OCI-LY1 (cell line): ENCODE measurements at regions not wholly inside any gene's neighbourhood (a gene's known extent, or its start where the extent isn't known, plus 50 kb on each side); places are given as distances from the start of the nearest gene placed in this dataset.

ENCODE experiments used
- H2AFZ ChIP-seq: fragments of 200-600 bp; sonication (generic), shearing (Covaris generic); 2 replicates; pipeline ENCODE4 v1.6.0; 2014; ENCODE audit warnings: antibody characterized with exemption, mild to moderate bottlenecking, low read length
- H3F3A ChIP-seq: fragments of 200-600 bp; sonication (generic), shearing (Covaris generic); 2 replicates; pipeline ENCODE4 v1.6.0; 2014; ENCODE audit warnings: mild to moderate bottlenecking, antibody characterized with exemption, low read length, moderate library complexity; ENCODE audit not compliant: insufficient read depth
- H3K27ac ChIP-seq: fragments of 200-600 bp; sonication (generic); 2 replicates; pipeline ENCODE4 v1.5.1; 2014; ENCODE audit warnings: low read length, mixed run types, mild to moderate bottlenecking, low read depth; ENCODE audit not compliant: poor library complexity, severe bottlenecking
- H3K27me3 ChIP-seq: fragments of 200-600 bp; sonication (generic); 2 replicates; pipeline ENCODE4 v1.6.0; 2014; ENCODE audit warnings: antibody characterized with exemption, mild to moderate bottlenecking, low read length, moderate library complexity; ENCODE audit not compliant: insufficient read depth
- H3K36me3 ChIP-seq: fragments of 200-600 bp; sonication (generic); 2 replicates; pipeline ENCODE4 v1.6.1; 2014; ENCODE audit warnings: mild to moderate bottlenecking, antibody characterized with exemption, low read length, moderate library complexity, mixed read lengths; ENCODE audit not compliant: insufficient read depth
- H3K4me1 ChIP-seq: fragments of 200-600 bp; sonication (generic); 2 replicates; pipeline ENCODE4 v1.5.1; 2014; ENCODE audit warnings: mild to moderate bottlenecking, low read length, moderate library complexity; ENCODE audit not compliant: insufficient read depth, severe bottlenecking
- H3K4me2 ChIP-seq: fragments of 200-600 bp; sonication (generic), shearing (Covaris generic); 2 replicates; pipeline ENCODE4 v1.6.1; 2014; ENCODE audit warnings: low read length
- H3K4me3 ChIP-seq: fragments of 200-600 bp; sonication (generic); 2 replicates; pipeline ENCODE4 v1.5.1; 2014; ENCODE audit warnings: low read length, low read depth, mild to moderate bottlenecking, mixed read lengths; ENCODE audit not compliant: poor library complexity, severe bottlenecking
- H3K79me2 ChIP-seq: fragments of 200-600 bp; shearing (Covaris generic); 2 replicates; pipeline ENCODE4 v1.6.1; 2016; ENCODE audit warnings: mixed run types, low read length, mixed read lengths; ENCODE audit not compliant: insufficient read depth
- H3K9ac ChIP-seq: fragments of 200-600 bp; sonication (generic), shearing (Covaris generic); 2 replicates; pipeline ENCODE4 v1.6.1; 2014; ENCODE audit warnings: mild to moderate bottlenecking, low read length, mixed read lengths
- H3K9me2 ChIP-seq: fragments of 200-600 bp; sonication (generic), shearing (Covaris generic); 2 replicates; pipeline ENCODE4 v1.6.1; 2014; ENCODE audit warnings: low read depth, mild to moderate bottlenecking, low read length, mixed read lengths
- H3K9me3 ChIP-seq: fragments of 200-600 bp; shearing (Covaris generic); 2 replicates; pipeline ENCODE4 v1.6.1; 2014; ENCODE audit warnings: low read length, mixed read lengths
- H4K20me1 ChIP-seq: fragments of 200-600 bp; sonication (generic), shearing (Covaris generic); 2 replicates; pipeline ENCODE4 v1.6.0; 2016; ENCODE audit warnings: mild to moderate bottlenecking, low read length; ENCODE audit not compliant: insufficient read depth
- EZH2 ChIP-seq: fragments of 200-600 bp; sonication (generic), shearing (Covaris generic); IDR thresholded peaks from 2 replicates; pipeline ENCODE4 v1.8.0; 2017; ENCODE audit warnings: borderline replicate concordance, mixed run types, mild to moderate bottlenecking, antibody characterized with exemption, low read length, moderate library complexity, mixed read lengths
- TF ChIP-seq, protein P1 (sequence below): fragments of 200-600 bp; sonication (generic), shearing (Covaris generic); IDR thresholded peaks from 2 replicates; pipeline ENCODE4 v1.5.1; 2017; ENCODE audit warnings: mild to moderate bottlenecking, antibody characterized with exemption, low read length, moderate library complexity, mixed read lengths

DNA sequence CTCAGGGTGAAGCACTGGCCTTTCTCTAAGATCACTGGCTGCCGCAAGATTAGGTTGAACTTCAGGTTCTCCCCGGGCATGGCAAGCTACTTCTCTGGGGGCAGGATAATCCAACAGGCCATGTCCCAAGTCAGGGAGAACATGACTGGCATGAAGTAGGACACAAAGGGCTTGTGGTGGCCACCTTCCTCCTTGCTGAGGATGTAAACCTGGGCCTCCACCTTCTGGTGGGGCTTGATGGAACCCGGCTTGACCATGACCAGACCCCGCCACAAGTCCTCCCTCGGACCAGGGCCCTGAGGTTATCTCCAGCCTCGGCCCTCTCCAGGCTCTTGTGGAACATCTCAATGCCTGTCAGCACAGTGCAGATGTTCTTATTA lies 211.1 kb upstream of the WSB1 start:
- no peaks in the 10 kb centered on the region for H4K20me1 ChIP-seq
- no peaks in the 10 kb centered on the region for H3K27me3 ChIP-seq
- no peak overlapping the region for H3K9ac ChIP-seq
- TF ChIP-seq EZH2 = no peak
- TF ChIP-seq, protein P1, sequence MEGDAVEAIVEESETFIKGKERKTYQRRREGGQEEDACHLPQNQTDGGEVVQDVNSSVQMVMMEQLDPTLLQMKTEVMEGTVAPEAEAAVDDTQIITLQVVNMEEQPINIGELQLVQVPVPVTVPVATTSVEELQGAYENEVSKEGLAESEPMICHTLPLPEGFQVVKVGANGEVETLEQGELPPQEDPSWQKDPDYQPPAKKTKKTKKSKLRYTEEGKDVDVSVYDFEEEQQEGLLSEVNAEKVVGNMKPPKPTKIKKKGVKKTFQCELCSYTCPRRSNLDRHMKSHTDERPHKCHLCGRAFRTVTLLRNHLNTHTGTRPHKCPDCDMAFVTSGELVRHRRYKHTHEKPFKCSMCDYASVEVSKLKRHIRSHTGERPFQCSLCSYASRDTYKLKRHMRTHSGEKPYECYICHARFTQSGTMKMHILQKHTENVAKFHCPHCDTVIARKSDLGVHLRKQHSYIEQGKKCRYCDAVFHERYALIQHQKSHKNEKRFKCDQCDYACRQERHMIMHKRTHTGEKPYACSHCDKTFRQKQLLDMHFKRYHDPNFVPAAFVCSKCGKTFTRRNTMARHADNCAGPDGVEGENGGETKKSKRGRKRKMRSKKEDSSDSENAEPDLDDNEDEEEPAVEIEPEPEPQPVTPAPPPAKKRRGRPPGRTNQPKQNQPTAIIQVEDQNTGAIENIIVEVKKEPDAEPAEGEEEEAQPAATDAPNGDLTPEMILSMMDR = no peak
- H3K4me3 ChIP-seq = no peak overlapping the region
- H3K4me1 ChIP-seq = no peaks in the 10 kb centered on the region
- no peaks in the 10 kb centered on the region for H3K79me2 ChIP-seq
- H2AFZ ChIP-seq = no peak overlapping the region
- no peak overlapping the region for H3K4me2 ChIP-seq
- no peaks in the 10 kb centered on the region for H3K9me3 ChIP-seq
- no peaks in the 10 kb centered on the region for H3K36me3 ChIP-seq
- no peak overlapping the region for H3K27ac ChIP-seq
- H3K9me2 ChIP-seq = no peaks in the 10 kb centered on the region
- H3F3A ChIP-seq = no peaks in the 10 kb centered on the region

DNA sequence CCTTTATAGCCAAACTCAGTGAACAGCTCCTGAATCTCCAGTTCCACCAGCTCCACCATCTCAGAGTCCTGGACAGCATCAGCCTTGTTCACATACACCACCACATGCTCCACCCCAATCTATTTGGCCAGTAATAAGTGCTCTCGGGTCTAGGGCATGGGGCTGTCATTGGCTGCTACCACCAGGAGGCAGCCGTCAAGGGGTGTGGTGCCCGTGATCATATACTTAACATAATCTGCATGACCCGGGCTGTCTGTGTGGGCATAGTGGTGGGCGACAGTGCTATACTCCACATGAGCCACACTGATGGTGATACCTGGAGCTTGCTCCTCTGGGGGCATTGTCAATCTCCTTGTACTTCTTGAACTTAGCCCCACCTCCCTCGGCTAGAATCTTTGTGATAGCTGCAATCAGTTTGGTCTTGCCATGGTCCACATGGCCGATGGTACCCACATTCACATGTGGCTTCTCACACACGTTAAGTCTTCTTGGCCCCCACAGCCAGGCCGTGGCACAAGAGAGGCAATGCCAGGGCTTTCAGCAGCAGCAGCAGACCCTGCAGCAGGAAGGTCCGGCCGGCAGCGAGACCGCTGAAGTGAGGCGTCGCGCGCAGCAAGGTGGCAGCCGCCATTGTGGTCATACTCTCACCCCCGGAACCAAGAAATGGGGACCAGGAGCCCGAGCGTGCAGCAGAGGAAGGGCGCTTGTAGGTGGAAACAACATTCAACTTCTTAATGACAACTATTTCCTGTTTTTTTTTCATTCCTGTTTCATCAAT lies 210.3 kb upstream of the WSB1 start:
- H3K9me3 ChIP-seq = no peaks in the 10 kb centered on the region
- H3K27me3 ChIP-seq = no peaks in the 10 kb centered on the region
- no peaks in the 10 kb centered on the region for H3K36me3 ChIP-seq
- no peaks in the 10 kb centered on the region for H3K9me2 ChIP-seq
- H3F3A ChIP-seq = no peaks in the 10 kb centered on the region
- no peak overlapping the region for H3K27ac ChIP-seq
- H3K9ac ChIP-seq = no peak overlapping the region
- H3K79me2 ChIP-seq = no peaks in the 10 kb centered on the region
- no peaks in the 10 kb centered on the region for H4K20me1 ChIP-seq
- no peak overlapping the region for H3K4me2 ChIP-seq
- H3K4me3 ChIP-seq = no peak overlapping the region
- no peak for TF ChIP-seq EZH2
- TF ChIP-seq, protein P1 = no peak
- H3K4me1 ChIP-seq = no peaks in the 10 kb centered on the region
- no peak overlapping the region for H2AFZ ChIP-seq

DNA sequence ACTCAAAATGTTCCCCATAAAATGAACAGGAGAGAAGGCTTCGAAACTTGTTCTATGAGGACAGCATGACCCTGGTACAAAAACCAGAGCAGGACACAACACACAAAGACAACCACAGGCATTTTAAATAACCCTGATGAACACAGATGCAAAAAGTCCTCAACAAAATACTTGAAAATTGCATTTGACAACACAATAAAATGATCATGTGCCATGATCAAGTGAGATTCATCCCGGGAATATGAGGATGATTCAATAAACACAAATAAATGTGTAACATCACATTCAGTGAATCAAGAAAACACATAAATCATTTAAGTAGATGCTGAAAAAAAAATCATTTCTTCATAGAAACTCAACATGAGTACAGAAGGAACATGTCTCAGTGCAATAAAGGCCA lies 208.4 kb upstream of the WSB1 start:
- no peaks in the 10 kb centered on the region for H3K79me2 ChIP-seq
- H3F3A ChIP-seq = no peaks in the 10 kb centered on the region
- no peak overlapping the region for H2AFZ ChIP-seq
- no peak overlapping the region for H3K9ac ChIP-seq
- H3K9me2 ChIP-seq = no peaks in the 10 kb centered on the region
- H3K4me1 ChIP-seq = no peaks in the 10 kb centered on the region
- TF ChIP-seq, protein P1 = no peak
- no peak for TF ChIP-seq EZH2
- no peak overlapping the region for H3K27ac ChIP-seq
- H4K20me1 ChIP-seq = no peaks in the 10 kb centered on the region
- no peaks in the 10 kb centered on the region for H3K36me3 ChIP-seq
- H3K4me3 ChIP-seq = no peak overlapping the region
- H3K9me3 ChIP-seq = no peaks in the 10 kb centered on the region
- H3K27me3 ChIP-seq = no peaks in the 10 kb centered on the region
- H3K4me2 ChIP-seq = no peak overlapping the region
